ENCODE measurements at regions not wholly inside any gene's neighbourhood (a gene's known extent, or its start where the extent isn't known, plus 50 kb on each side); places are given as distances from the start of the nearest gene placed in this dataset.

DNA sequence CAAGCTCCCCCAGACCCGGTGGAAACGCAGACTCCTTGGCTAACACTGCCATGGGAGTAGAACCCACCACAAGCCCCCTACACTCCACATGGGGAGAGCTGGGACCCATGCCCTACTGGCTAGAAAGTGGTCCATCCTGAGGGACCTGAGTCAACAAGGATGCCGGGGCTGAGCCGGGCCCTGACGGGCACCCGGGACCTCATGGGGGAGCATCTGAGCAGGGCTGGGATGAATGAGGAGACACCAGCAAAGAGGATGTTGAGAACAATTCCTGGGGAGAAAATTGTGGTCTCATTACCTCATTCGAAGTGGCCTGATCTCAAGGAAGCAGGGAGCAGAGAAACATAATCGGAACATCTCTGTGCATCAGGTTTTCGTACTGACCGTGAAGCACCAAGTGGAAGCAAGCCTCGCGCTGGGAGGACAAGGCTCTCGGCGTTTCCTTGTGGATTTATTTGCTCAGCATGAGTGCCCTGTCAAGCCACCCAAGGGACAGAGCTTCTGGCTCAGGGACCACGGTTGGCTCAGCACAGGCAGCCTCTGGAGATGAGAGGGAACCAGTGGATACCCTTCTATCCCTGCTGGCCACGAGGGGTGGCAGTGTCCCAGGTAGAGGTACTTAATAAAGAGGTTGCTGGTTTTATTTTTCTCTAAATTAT is 132.2 kb upstream of the FAM20C start:
- DNase-seq = peak; percentile 40 to 69
- intact Hi-C loops (cut with DNase I) = no loop called here
- 89 to 90% methylated on average over 16 of the region's 16 CpGs for WGBS, 2 donors
- Histone ChIP-seq H3K4me1 (ENCODE audit: control insufficient read depth in 1 of 2, insufficient read depth in 2 of 2, low read length in 2 of 2) (no peaks in the 10 kb centered on the region), H3K4me3 (ENCODE audit: low read length in 2 of 2) (no peak overlapping the region), H3K9me3 (ENCODE audit: control insufficient read depth, low read length) (no peaks in the 10 kb centered on the region), H3K27me3 (ENCODE audit: control insufficient read depth in 1 of 2, insufficient read depth in 2 of 2, low read length in 1 of 2) (no peaks in the 10 kb centered on the region), H3K36me3 (ENCODE audit: control insufficient read depth in 1 of 2, insufficient read depth in 2 of 2, low read length in 1 of 2) (no peaks in the 10 kb centered on the region), H3K27ac (ENCODE audit: low read depth in 1 of 2, low read length in 2 of 2) (no peak overlapping the region)
- ATAC-seq (ENCODE audit: low FRiP score) = no peak

DNA sequence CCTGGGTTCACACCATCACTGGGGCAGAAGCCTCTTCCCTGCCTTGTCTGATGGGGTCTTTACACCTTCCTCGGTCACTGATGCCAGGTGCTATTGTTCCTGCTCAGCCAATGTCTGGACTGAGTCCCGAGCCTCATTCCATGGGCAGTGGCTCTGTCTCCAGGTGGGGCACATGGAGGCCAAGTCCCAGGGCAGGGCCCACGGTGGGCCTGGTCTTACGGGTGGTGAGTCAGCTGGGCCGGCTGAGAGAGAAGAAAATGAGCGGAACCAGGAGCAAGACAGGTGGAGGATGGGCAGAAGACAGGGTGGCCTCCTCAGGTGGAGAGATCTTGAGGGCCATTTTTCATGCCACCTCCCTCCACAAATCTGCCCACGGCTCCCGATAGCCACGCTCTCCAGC is 131.7 kb upstream of the FAM20C start:
- DNase-seq (peak in 1 of 2 donors; percentile 69), ATAC-seq (ENCODE audit: low FRiP score) (no peak)
- H3K9me3 ChIP-seq (ENCODE audit: control insufficient read depth, low read length) = no peaks in the 10 kb centered on the region
- H3K4me1 ChIP-seq (ENCODE audit: control insufficient read depth in 1 of 2, insufficient read depth in 2 of 2, low read length in 2 of 2) = no peaks in the 10 kb centered on the region
- H3K27me3 ChIP-seq (ENCODE audit: control insufficient read depth in 1 of 2, insufficient read depth in 2 of 2, low read length in 1 of 2) = no peaks in the 10 kb centered on the region
- H3K36me3 ChIP-seq (ENCODE audit: control insufficient read depth in 1 of 2, insufficient read depth in 2 of 2, low read length in 1 of 2) = no peaks in the 10 kb centered on the region
- no peak overlapping the region for H3K4me3 ChIP-seq (ENCODE audit: low read length in 2 of 2)
- no peak overlapping the region for H3K27ac ChIP-seq (ENCODE audit: low read depth in 1 of 2, low read length in 2 of 2)
- intact Hi-C loops (cut with DNase I) = no loop called here
- 86 to 95% methylated on average over 9 of the region's 9 CpGs for WGBS, 2 donors

DNA sequence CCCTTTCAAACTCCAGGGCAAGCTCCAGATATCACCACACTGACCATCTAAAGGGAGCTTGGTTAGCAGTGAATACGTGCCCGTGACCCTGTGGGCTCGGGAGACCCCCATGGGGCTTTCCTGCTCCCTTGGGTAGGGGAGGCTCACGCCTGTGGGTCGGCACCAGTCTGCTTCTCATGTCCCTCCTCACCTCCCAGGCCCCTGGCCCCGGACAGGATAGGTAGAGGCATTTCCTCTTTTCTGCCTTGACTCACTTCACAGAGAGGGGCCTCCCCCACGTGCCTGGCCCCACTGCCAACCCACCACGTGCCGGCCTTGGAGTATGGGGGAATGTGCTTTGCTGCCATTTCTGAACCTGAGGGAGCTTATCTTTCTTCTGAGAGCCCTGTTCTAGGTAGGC is 131.3 kb upstream of the FAM20C start:
- H3K27me3 ChIP-seq (ENCODE audit: control insufficient read depth in 1 of 2, insufficient read depth in 2 of 2, low read length in 1 of 2) = no peaks in the 10 kb centered on the region
- no peaks in the 10 kb centered on the region for H3K36me3 ChIP-seq (ENCODE audit: control insufficient read depth in 1 of 2, insufficient read depth in 2 of 2, low read length in 1 of 2)
- H3K4me1 ChIP-seq (ENCODE audit: control insufficient read depth in 1 of 2, insufficient read depth in 2 of 2, low read length in 2 of 2) = no peaks in the 10 kb centered on the region
- H3K27ac ChIP-seq (ENCODE audit: low read depth in 1 of 2, low read length in 2 of 2) = no peak overlapping the region
- 89 to 91% methylated on average over 9 of the region's 9 CpGs for WGBS, 2 donors
- ATAC-seq (ENCODE audit: low FRiP score) = no peak
- intact Hi-C loops (cut with DNase I) = no loop called here
- H3K4me3 ChIP-seq (ENCODE audit: low read length in 2 of 2) = no peak overlapping the region
- H3K9me3 ChIP-seq (ENCODE audit: control insufficient read depth, low read length) = no peaks in the 10 kb centered on the region
- DNase-seq = peak; percentile 43 to 75

DNA sequence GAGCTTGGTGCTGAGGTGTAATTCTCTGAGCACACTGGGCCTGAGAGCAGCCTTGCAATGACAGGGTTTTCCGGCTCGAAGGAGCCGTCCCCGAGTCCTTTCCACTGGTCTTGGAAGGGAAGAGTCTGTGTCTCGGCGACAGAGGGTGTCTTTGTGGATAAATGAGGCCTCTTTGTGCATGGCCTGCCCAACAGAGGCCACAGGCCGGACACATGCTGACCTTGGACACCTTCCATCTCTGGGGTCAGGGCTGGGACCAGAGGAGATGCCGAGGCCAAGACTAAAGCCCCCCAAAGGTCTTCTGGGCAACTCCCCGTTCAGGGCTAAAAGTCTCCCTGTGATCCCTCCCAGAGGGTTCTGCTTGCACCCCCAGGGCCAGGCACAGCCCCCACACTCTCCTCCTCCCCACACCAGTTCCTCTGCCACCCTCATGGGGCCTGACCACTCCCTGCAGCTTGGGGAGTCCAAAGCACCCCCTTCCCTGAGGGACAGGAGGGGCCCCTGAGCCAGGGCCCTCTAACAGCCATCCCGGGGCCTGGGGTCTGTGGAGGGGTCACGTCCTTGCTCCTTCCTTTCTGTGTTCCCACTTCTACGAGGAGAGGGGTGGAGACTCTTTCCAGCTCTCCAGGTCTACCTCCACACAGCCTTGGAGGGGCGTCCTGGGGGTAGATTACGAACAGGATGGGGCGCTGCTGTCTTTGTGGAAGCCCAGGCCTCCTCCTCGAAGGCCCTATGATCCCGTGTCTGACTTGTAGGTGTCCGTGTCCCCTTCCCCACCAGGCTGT is 130.6 kb upstream of the FAM20C start:
- WGBS, 2 donors = 89 to 93% methylated on average over 18 of the region's 18 CpGs
- Histone ChIP-seq H3K27ac (ENCODE audit: low read depth in 1 of 2, low read length in 2 of 2) (no peak overlapping the region), H3K27me3 (ENCODE audit: control insufficient read depth in 1 of 2, insufficient read depth in 2 of 2, low read length in 1 of 2) (no peaks in the 10 kb centered on the region), H3K4me1 (ENCODE audit: control insufficient read depth in 1 of 2, insufficient read depth in 2 of 2, low read length in 2 of 2) (no peaks in the 10 kb centered on the region), H3K4me3 (ENCODE audit: low read length in 2 of 2) (no peak overlapping the region), H3K36me3 (ENCODE audit: control insufficient read depth in 1 of 2, insufficient read depth in 2 of 2, low read length in 1 of 2) (no peaks in the 10 kb centered on the region), H3K9me3 (ENCODE audit: control insufficient read depth, low read length) (no peaks in the 10 kb centered on the region)
- intact Hi-C loops (cut with DNase I) = no loop called here
- DNase-seq (peak in 1 of 2 donors; percentile 38), ATAC-seq (ENCODE audit: low FRiP score) (no peak)

DNA sequence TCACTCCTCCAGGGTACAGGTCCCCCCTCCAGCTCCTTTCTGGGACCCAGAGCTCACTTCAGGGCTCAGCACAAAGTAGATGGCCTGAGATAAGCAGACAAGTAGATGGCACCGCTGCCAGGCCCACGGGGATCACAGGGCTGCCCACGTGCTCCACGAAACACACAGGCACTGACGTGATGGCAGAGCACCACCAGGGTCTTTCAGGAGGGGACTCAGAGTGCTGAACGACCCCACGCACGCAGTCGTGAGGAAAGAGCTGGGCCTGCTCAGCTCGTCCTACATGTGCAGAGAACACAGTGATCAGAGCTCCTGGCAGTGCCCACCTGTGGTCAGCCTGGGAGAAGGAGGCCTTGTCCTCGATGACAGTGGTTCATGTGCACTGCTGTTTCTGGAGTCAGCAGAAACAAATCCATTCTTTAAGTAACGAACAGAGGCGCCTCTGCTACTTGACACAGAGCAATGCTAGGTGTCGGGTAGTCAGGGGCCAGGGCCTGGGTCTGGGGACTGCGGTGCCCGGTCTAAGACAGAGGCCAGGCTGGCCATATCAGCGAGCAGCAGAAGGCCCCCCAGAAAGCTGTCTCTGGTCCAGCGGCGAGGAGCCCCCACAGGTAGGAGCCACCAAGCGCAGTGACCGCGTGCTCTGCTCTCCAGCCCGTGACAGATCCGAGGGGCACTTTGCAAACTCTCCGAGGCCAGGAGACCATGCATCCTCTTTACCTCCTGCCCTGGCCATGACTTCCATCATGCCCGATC is 129.8 kb upstream of the FAM20C start:
- H3K9me3 ChIP-seq (ENCODE audit: control insufficient read depth, low read length) = no peaks in the 10 kb centered on the region
- H3K36me3 ChIP-seq (ENCODE audit: control insufficient read depth in 1 of 2, insufficient read depth in 2 of 2, low read length in 1 of 2) = no peaks in the 10 kb centered on the region
- H3K27me3 ChIP-seq (ENCODE audit: control insufficient read depth in 1 of 2, insufficient read depth in 2 of 2, low read length in 1 of 2) = no peaks in the 10 kb centered on the region
- 93 to 95% methylated on average over 26 of the region's 26 CpGs for WGBS, 2 donors
- DNase-seq = peak; percentile 30 to 57
- H3K4me1 ChIP-seq (ENCODE audit: control insufficient read depth in 1 of 2, insufficient read depth in 2 of 2, low read length in 2 of 2) = no peaks in the 10 kb centered on the region
- ATAC-seq (ENCODE audit: low FRiP score) = no peak
- H3K4me3 ChIP-seq (ENCODE audit: low read length in 2 of 2) = no peak overlapping the region
- intact Hi-C loops (cut with DNase I) = no loop called here
- no peak overlapping the region for H3K27ac ChIP-seq (ENCODE audit: low read depth in 1 of 2, low read length in 2 of 2)

DNA sequence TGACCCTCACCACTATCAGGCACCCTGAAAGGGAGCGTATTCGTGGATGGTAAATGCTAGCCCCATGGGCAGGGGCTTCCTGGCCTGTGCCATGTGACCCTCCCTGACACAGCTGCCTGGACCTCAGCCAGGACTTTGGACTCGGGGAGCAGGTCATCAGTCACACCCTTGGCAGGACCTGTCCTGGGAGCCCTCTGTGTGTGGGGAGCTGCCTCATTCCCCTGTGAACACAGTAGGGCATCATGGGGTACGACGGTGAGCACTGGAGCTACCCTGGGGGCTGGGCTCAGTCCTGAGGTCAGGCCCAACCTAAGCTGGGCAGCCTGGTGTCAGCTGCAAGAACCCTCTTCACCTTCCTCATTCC is 129.3 kb upstream of the FAM20C start:
- no peak for ATAC-seq (ENCODE audit: low FRiP score)

DNA sequence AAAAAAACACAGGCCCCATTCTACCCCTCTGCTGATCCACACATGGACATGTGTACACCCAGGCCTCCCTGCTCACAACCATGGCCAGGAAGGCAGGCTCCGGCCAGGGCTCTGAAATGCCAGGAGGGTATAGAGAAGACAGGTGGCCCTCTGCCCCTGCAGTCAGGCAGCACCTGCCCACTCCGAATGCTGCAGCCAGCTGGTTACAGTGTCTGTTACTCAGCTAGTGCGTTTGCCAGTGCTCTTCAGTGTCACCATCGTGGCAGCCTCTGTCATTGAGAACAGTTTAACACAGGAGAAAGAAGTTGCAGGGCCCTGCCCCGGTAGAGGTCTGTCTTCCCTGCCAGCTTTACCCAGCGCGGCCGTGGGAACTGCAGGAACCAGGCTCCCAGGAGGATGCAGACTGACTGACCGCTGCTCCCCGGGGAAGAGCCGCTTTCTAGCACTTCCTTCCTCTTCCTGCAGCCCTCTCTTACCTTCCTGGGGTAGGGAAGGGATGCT is 128.8 kb upstream of the FAM20C start:
- intact Hi-C loops (cut with DNase I) = no loop called here
- ATAC-seq (ENCODE audit: low FRiP score) (no peak), DNase-seq (peak; percentile 66 to 73)
- Histone ChIP-seq H3K36me3 (ENCODE audit: control insufficient read depth in 1 of 2, insufficient read depth in 2 of 2, low read length in 1 of 2) (no peaks in the 10 kb centered on the region), H3K27me3 (ENCODE audit: control insufficient read depth in 1 of 2, insufficient read depth in 2 of 2, low read length in 1 of 2) (no peaks in the 10 kb centered on the region), H3K27ac (ENCODE audit: low read depth in 1 of 2, low read length in 2 of 2) (no peak overlapping the region), H3K9me3 (ENCODE audit: control insufficient read depth, low read length) (no peaks in the 10 kb centered on the region), H3K4me3 (ENCODE audit: low read length in 2 of 2) (no peak overlapping the region), H3K4me1 (ENCODE audit: control insufficient read depth in 1 of 2, insufficient read depth in 2 of 2, low read length in 2 of 2) (no peaks in the 10 kb centered on the region)
- WGBS, 2 donors = 47 to 51% methylated on average over 11 of the region's 11 CpGs

More for the DNA sequence above, 129.3 kb upstream of the FAM20C start:
- Histone ChIP-seq H3K4me3 (ENCODE audit: low read length in 2 of 2) (no peak overlapping the region), H3K36me3 (ENCODE audit: control insufficient read depth in 1 of 2, insufficient read depth in 2 of 2, low read length in 1 of 2) (no peaks in the 10 kb centered on the region), H3K9me3 (ENCODE audit: control insufficient read depth, low read length) (no peaks in the 10 kb centered on the region), H3K4me1 (ENCODE audit: control insufficient read depth in 1 of 2, insufficient read depth in 2 of 2, low read length in 2 of 2) (no peaks in the 10 kb centered on the region), H3K27ac (ENCODE audit: low read depth in 1 of 2, low read length in 2 of 2) (no peak overlapping the region), H3K27me3 (ENCODE audit: control insufficient read depth in 1 of 2, insufficient read depth in 2 of 2, low read length in 1 of 2) (no peaks in the 10 kb centered on the region)
- intact Hi-C loops (cut with DNase I) = no loop called here
- peak in 1 of 2 donors; percentile 51 for DNase-seq
- 85 to 90% methylated on average over 5 of the region's 5 CpGs for WGBS, 2 donors

DNA sequence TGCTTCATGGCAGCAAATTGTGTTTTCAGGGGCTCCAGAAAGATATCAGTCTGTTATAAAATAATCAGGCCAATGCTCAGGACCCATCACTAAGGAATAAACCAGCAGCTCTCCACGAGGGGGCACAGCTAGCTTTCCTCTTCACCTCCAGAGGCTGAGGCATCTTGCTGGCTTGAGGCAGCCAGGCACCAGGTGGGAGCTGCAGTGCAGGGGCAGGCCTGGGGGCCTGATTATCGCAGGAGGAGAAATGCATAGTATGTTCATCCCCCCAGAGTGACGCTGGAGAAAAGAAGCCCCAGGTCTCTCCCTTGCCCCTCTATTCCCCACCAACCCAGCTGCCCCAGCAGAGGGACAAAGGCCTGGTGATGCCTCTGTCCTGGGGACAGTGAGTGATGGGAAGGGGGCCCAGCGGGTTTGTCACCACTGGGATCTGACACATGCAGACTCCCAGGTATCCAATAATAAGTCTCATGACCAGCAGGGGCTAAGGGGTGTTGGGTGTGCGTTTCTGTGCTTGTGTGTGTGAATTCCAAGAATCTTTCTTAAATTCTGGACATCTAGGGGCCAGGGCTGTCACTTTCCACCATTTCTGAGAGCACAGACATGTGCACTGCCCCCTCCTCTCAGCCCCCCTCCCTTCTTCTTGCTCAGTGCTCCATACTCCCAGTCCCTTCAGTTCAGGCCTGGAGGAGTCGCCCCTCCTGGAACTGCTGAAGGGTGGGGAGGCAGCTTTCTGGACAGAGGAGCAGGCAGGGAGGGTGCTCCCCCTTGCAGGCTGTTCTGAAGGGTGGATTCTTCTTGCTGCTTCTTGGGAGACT is 128.1 kb upstream of the FAM20C start:
- Histone ChIP-seq H3K27ac (ENCODE audit: low read depth in 1 of 2, low read length in 2 of 2) (no peak overlapping the region), H3K27me3 (ENCODE audit: control insufficient read depth in 1 of 2, insufficient read depth in 2 of 2, low read length in 1 of 2) (no peaks in the 10 kb centered on the region), H3K4me3 (ENCODE audit: low read length in 2 of 2) (no peak overlapping the region), H3K9me3 (ENCODE audit: control insufficient read depth, low read length) (no peaks in the 10 kb centered on the region), H3K36me3 (ENCODE audit: control insufficient read depth in 1 of 2, insufficient read depth in 2 of 2, low read length in 1 of 2) (no peaks in the 10 kb centered on the region), H3K4me1 (ENCODE audit: control insufficient read depth in 1 of 2, insufficient read depth in 2 of 2, low read length in 2 of 2) (no peaks in the 10 kb centered on the region)
- ATAC-seq (ENCODE audit: low FRiP score) = peak; percentile 64
- 64 to 74% methylated on average over 6 of the region's 6 CpGs for WGBS, 2 donors
- peak; percentile 73 to 82 for DNase-seq
- intact Hi-C loops (cut with DNase I) = no loop called here

All from aorta (tissue), 5 donors.